K562 (cell line): ENCODE measurements at regions not wholly inside any gene's neighbourhood (a gene's known extent, or its start where the extent isn't known, plus 50 kb on each side); places are given as distances from the start of the nearest gene placed in this dataset.
A peak's percentile ranks its signal among the peaks of the same experiment; 100 is the strongest.

ENCODE experiments used
- ATAC-seq: fragments of 200-7000 bp; cut with Tn5 transposase; 3 replicates; pipeline ENCODE4 v1.9.1; 2020; ENCODE audit warnings: moderate library complexity
- BruUV-seq: library from RNA; stranded (reverse); fragments of 400-500 nt; replicated peaks from 2 replicates; lab custom pipeline; 2021; lab: Mats Ljungman, UMichigan
- CTCF ChIA-PET: fragments of 300-600 bp; formaldehyde crosslinking; extraction: SDS; loops from one replicate; lab custom pipeline; 2021; ENCODE audit warnings: low intra/inter-chr PET ratio; lab: Yijun Ruan, JAX
- POLR2A ChIA-PET: fragments of 300-600, 350-650 bp; sonication (Branson Sonifier 250); formaldehyde crosslinking; extraction: SDS; loops from one replicate; lab custom pipeline; 2021; ENCODE audit warnings: antibody characterized with exemption, inconsistent platforms; lab: Yijun Ruan, JAX
- DNase-seq, 4 experiments: peaks; one replicate each; pipeline versions ENCODE4 v3.0.0 to v3.0.0-alpha.2; 2011 to 2018; ENCODE audit warnings: low spot score in 3 of 4, mixed read lengths in 3 of 4; ENCODE audit errors: extremely low read depth in 1 of 4
- FAIRE-seq: peaks from 2 replicates; lab custom pipeline; 2011; peaks lifted over from hg19 to GRCh38; lab: Jason Lieb, UNC
- H2AFZ ChIP-seq: 2 replicates; pipeline ENCODE4 v1.6.0; 2011; ENCODE audit warnings: low read depth, low read length, control low read depth, inconsistent platforms
- H3K27ac ChIP-seq: fragments of 200-600 bp; 3 replicates; pipeline ENCODE4 v1.8.0; 2011; ENCODE audit warnings: low read depth, mild to moderate bottlenecking, control low read depth, inconsistent platforms, low read length, moderate library complexity, mixed read lengths; ENCODE audit errors: extremely low read depth
- H3K27me3 ChIP-seq, 2 experiments: fragments of 300-600 bp in 1 of 2; 2 replicates in 1 of 2; 3 replicates in 1 of 2; pipeline versions ENCODE4 v1.6.0 to v1.8.0; 2011; ENCODE audit warnings: inconsistent platforms in 2 of 2, low read length in 2 of 2, mild to moderate bottlenecking in 1 of 2, mixed read lengths in 1 of 2, moderate library complexity in 1 of 2; ENCODE audit not compliant: control insufficient read depth in 2 of 2, insufficient read depth in 2 of 2
- H3K36me3 ChIP-seq: fragments of 300-600 bp; 3 replicates; pipeline ENCODE4 v1.8.0; 2011; ENCODE audit warnings: mild to moderate bottlenecking, low read length, inconsistent platforms; ENCODE audit not compliant: control insufficient read depth, insufficient read depth
- H3K4me1 ChIP-seq, 2 experiments: fragments of 200-600 bp in 1 of 2; replicated peaks in 1 of 2; 2 replicates in 1 of 2; 3 replicates in 1 of 2; pipeline versions ENCODE4 v1.5.1 to v1.8.0; 2011; ENCODE audit warnings: inconsistent platforms in 2 of 2, low read length in 2 of 2, mild to moderate bottlenecking in 1 of 2, mixed read lengths in 1 of 2, moderate library complexity in 1 of 2; ENCODE audit not compliant: control insufficient read depth in 2 of 2, insufficient read depth in 2 of 2
- H3K4me2 ChIP-seq: 2 replicates; pipeline ENCODE4 v1.6.1; 2011; ENCODE audit warnings: low read length, control low read depth, inconsistent platforms, mixed read lengths; ENCODE audit not compliant: insufficient read depth
- H3K4me3 ChIP-seq: fragments of 200-600 bp; sonication (generic), shearing (Covaris generic); 2 replicates; pipeline ENCODE4 v1.5.1; 2016; ENCODE audit warnings: control low read depth, inconsistent platforms
- H3K79me2 ChIP-seq: fragments of 200-600 bp; 3 replicates; pipeline ENCODE4 v1.8.0; 2011; ENCODE audit warnings: low read length, inconsistent platforms; ENCODE audit not compliant: control insufficient read depth, insufficient read depth
- H3K9ac ChIP-seq, 2 experiments: 2 replicates each; pipeline versions ENCODE4 v1.6.0 to v1.6.1; 2011; ENCODE audit warnings: low read depth in 2 of 2, low read length in 2 of 2, control low read depth in 1 of 2, inconsistent platforms in 1 of 2, mild to moderate bottlenecking in 1 of 2, mixed read lengths in 1 of 2; ENCODE audit not compliant: insufficient read depth in 1 of 2
- H3K9me1 ChIP-seq: one replicate; pipeline ENCODE4 v1.6.0; 2011; ENCODE audit warnings: inconsistent platforms, mild to moderate bottlenecking, low read length, moderate library complexity; ENCODE audit not compliant: control insufficient read depth, insufficient read depth
- H3K9me3 ChIP-seq: replicated peaks from 2 replicates; pipeline ENCODE4 v1.5.1; 2011; ENCODE audit warnings: low read depth, low read length, inconsistent platforms; ENCODE audit not compliant: control insufficient read depth, insufficient read depth
- H4K20me1 ChIP-seq: replicated peaks from 2 replicates; pipeline ENCODE4 v1.6.1; 2011; ENCODE audit warnings: low read length, inconsistent platforms, mixed read lengths; ENCODE audit not compliant: control insufficient read depth, insufficient read depth
- CTBP1 ChIP-seq: fragments of 450-650 bp; IDR thresholded peaks from 2 replicates; pipeline ENCODE4 v1.6.1; 2016; ENCODE audit warnings: borderline replicate concordance
- EHMT2 ChIP-seq: fragments of 450-650 bp; IDR thresholded peaks from 2 replicates; pipeline ENCODE4 v1.6.1; 2018; ENCODE audit warnings: antibody characterized with exemption
- HMBOX1 ChIP-seq: sonication (generic); IDR thresholded peaks from 2 replicates; pipeline ENCODE4 v1.6.1; 2016
- MIER1 ChIP-seq: fragments of 450-650 bp; IDR thresholded peaks from 2 replicates; pipeline ENCODE4 v1.6.1; 2016; ENCODE audit warnings: antibody characterized with exemption, mild to moderate bottlenecking, low read depth
- REST ChIP-seq, 2 experiments: fragments of 450-650 bp; formaldehyde crosslinking in 1 of 2; IDR thresholded peaks; 2 replicates each; pipeline versions ENCODE4 v1.4.0 to v1.6.1; 2014 to 2020; ENCODE audit warnings: mild to moderate bottlenecking in 2 of 2, borderline replicate concordance in 1 of 2, low read depth in 1 of 2
- WGBS: fragments of 100-300 bp; shearing (Covaris generic); methylation state at CpG from one replicate; pipeline ENCODE4 v1.1.6; 2016; ENCODE audit warnings: low coverage, mixed read lengths; ENCODE audit not compliant: insufficient coverage; ENCODE audit errors: missing lambda C conversion rate; 5-methylcytosine and 5-hydroxymethylcytosine counted together
- in situ Hi-C: fragments of 300-500 bp; cut with MboI; formaldehyde crosslinking; loops from 4 replicates; pipeline ENCODE4 v1.15.0; 2018; ENCODE audit warnings: inconsistent platforms, mixed read lengths
- intact Hi-C: fragments of 100-400 bp; cut with micrococcal nuclease; formaldehyde crosslinking; loops from 2 replicates; pipeline ENCODE4 v1.14.2; 2022

GRCh38 chr7:104045183-104045582, 55.7 kb upstream of the RELN start:
- BruUV-seq, result no TSS peak
- CTCF ChIA-PET, result no interaction called here
- ATAC-seq, result peak; percentile 68
- Histone ChIP-seq H3K27me3 (no peaks in the 10 kb centered on the region), H3K79me2 (no peaks in the 10 kb centered on the region), H3K9ac (no peak overlapping the region), H4K20me1 (no peaks in the 10 kb centered on the region), H3K27ac (no peak overlapping the region), H3K4me2 (no peak overlapping the region), H3K9me1 (no peaks in the 10 kb centered on the region), H3K4me3 (no peak overlapping the region), H2AFZ (no peak overlapping the region), H3K36me3 (no peaks in the 10 kb centered on the region), H3K4me1 (peaks cover 0 to 3% of the 10 kb centered on the region in 2 experiments; a peak in 1 of 5 replicates), H3K9me3 (no peaks in the 10 kb centered on the region)
- intact Hi-C loops (no loop called here), in situ Hi-C loops (no loop called here)
- WGBS, result 56% methylated on average over 3 of the region's 3 CpGs
- DNase-seq, result peak in 1 of 4 experiments; percentile 25
- POLR2A ChIA-PET, result interaction anchor here (1.1 to 1.7 kb wide), 3 partner anchors 10 to 28 kb away, joined by 3 to 4 read pairs (median 3); no protein-coding TSS in a partner anchor
- no peak for FAIRE-seq
- TF ChIP-seq EHMT2, result peak; percentile 92
- peak; percentile 79 for TF ChIP-seq MIER1
- peak; percentile 42; the same call in 1 of the 2 replicates for TF ChIP-seq HMBOX1
- TF ChIP-seq CTBP1, result no peak
- TF ChIP-seq REST (IDR thresholded peaks at IDR 0.05; ENCODE audit: borderline replicate concordance), result peak; percentile 96
- TF ChIP-seq REST (CRISPR knock-in tag; IDR thresholded peaks at IDR 0.05; ENCODE audit: low read depth), result peak; percentile 74; the same call in 1 of the 2 replicates
